ENCODE measurements at regions not wholly inside any gene's neighbourhood (a gene's known extent, or its start where the extent isn't known, plus 50 kb on each side); places are given as distances from the start of the nearest gene placed in this dataset.
"Not testable (repeated sequence)": the region's sequence is repeated elsewhere in the genome, so short reads cannot be mapped to it uniquely, and the experiment has no call there.

DNA sequence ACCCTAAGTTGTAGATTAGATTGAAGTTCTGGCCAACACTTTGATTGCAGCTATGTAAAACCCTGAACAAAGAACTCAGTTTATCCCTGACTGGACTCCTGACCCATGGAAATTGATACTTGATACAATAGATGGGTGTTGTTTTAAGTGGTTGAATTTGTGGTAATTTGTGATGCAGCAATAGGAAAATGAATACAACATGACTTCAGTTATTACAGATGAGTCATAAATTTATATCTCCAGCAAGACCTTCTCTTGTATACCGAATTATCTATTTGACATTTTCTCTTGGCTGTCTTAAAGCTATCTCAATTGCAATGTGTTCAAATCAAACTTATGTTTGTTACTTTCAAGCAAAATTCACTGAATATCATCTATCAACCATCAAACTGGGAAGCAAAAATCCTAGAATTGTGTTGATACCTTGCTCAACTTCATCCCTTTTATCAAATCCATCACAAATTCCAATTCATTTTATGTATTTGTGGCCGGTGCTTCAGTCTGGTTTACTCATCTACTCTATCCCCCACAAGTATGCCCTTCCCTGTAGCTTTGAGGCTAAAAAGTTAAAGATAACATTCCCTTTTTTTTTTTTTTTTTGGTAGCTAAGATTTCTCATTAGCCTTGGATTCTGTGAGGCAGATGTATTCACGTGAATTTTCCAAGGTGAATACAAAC is 129.4 kb upstream of the CENPW start:
- intact Hi-C loops (cut with micrococcal nuclease; ENCODE audit: unreplicated experiment): no loop called here
- ChIA-PET CTCF (no interaction called here), POLR2A (no interaction called here)
- Mint-ChIP-seq H3K4me3 (ENCODE audit: unreplicated experiment) (no peak overlapping the region), H3K27me3 (ENCODE audit: insufficient read depth, unreplicated experiment) (no peaks in the 10 kb centered on the region), H3K9me3 (ENCODE audit: unreplicated experiment) (no peaks in the 10 kb centered on the region), H3K4me1 (ENCODE audit: low read depth, unreplicated experiment) (no peaks in the 10 kb centered on the region), H3K36me3 (ENCODE audit: insufficient read depth, unreplicated experiment) (no peaks in the 10 kb centered on the region), H3K27ac (ENCODE audit: unreplicated experiment) (no peak overlapping the region)
- no TSS peak for BruUV-seq (replicated peaks)
- no peaks in the 10 kb centered on the region; the same call in 1 of the 2 replicates for H3K27me3 ChIP-seq (replicated peaks; ENCODE audit: control insufficient read depth, insufficient read depth, low read length)
- H3K36me3 ChIP-seq (ENCODE audit: control insufficient read depth, insufficient read depth, low read length): no peaks in the 10 kb centered on the region
- no peaks in the 10 kb centered on the region for H3K4me1 ChIP-seq
- no peak for DNase-seq
- TF ChIP-seq, protein P1, sequence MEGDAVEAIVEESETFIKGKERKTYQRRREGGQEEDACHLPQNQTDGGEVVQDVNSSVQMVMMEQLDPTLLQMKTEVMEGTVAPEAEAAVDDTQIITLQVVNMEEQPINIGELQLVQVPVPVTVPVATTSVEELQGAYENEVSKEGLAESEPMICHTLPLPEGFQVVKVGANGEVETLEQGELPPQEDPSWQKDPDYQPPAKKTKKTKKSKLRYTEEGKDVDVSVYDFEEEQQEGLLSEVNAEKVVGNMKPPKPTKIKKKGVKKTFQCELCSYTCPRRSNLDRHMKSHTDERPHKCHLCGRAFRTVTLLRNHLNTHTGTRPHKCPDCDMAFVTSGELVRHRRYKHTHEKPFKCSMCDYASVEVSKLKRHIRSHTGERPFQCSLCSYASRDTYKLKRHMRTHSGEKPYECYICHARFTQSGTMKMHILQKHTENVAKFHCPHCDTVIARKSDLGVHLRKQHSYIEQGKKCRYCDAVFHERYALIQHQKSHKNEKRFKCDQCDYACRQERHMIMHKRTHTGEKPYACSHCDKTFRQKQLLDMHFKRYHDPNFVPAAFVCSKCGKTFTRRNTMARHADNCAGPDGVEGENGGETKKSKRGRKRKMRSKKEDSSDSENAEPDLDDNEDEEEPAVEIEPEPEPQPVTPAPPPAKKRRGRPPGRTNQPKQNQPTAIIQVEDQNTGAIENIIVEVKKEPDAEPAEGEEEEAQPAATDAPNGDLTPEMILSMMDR (IDR thresholded peaks at IDR 0.05; ENCODE audit: insufficient read depth in 1 of 2, low read depth in 1 of 2, low read length in 1 of 2, severe bottlenecking in 1 of 2, unreplicated experiment in 1 of 2): no peak
- no peak overlapping the region for H3K4me3 ChIP-seq (ENCODE audit: low read depth, low read length)
- H3K9me3 ChIP-seq: no peaks in the 10 kb centered on the region

DNA sequence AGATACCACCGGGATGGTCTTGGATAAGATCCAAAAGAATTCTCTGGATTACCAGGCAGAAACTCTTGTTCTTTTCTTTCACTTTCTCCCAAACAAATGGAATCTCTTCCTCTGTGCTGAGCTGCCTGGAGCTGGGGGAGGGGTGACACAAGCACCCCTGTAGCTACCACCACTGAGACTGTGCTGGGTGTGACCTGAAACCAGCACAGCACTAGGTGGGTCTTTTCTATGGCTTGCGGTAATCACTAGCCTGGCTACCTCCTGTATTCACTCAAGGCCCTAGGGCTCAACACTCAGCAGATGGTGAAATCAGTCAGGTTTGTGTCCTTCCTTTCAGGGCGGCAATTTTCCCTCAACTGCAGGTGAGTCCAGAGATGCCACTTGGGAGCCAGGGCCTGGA is 122.4 kb upstream of the CENPW start:
- no peaks in the 10 kb centered on the region for H3K9me3 Mint-ChIP-seq (ENCODE audit: unreplicated experiment)

DNA sequence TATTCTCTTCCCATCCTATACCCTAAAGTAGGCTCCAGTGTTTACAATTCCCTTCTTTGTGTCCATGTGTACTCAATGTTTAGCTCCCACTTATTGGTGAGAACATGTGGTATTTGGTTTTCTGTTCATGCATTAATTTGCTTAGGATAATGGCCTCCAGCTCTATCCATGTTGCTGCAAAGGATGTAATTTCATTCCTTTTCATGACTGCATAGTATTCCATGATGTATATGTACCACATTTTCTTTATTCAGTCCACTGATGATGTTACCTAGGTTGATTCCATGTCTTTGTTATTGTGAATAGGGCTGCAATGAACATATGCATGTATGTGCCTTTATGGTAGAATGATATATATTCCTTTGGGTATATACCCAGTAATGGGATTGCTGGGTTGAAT is 119.0 kb upstream of the CENPW start:
- H3K4me1 Mint-ChIP-seq (ENCODE audit: low read depth, unreplicated experiment); BruUV-seq (replicated peaks); H3K27me3 ChIP-seq (replicated peaks; ENCODE audit: control insufficient read depth, insufficient read depth, low read length); H3K9me3 ChIP-seq; H3K27ac Mint-ChIP-seq (ENCODE audit: unreplicated experiment); intact Hi-C loops (cut with micrococcal nuclease; ENCODE audit: unreplicated experiment); H3K4me1 ChIP-seq; POLR2A ChIA-PET; H3K36me3 ChIP-seq (ENCODE audit: control insufficient read depth, insufficient read depth, low read length); DNase-seq; CTCF ChIA-PET; H3K9me3 Mint-ChIP-seq (ENCODE audit: unreplicated experiment); H3K4me3 ChIP-seq (ENCODE audit: low read depth, low read length); H3K27me3 Mint-ChIP-seq (ENCODE audit: insufficient read depth, unreplicated experiment); H3K36me3 Mint-ChIP-seq (ENCODE audit: insufficient read depth, unreplicated experiment); H3K4me3 Mint-ChIP-seq (ENCODE audit: unreplicated experiment): not testable (repeated sequence)

More for the DNA sequence above, 122.4 kb upstream of the CENPW start:
- H3K4me1 Mint-ChIP-seq (ENCODE audit: low read depth, unreplicated experiment): no peaks in the 10 kb centered on the region
- H3K4me3 Mint-ChIP-seq (ENCODE audit: unreplicated experiment): no peak overlapping the region
- BruUV-seq (replicated peaks): no TSS peak
- no peak overlapping the region for H3K27ac Mint-ChIP-seq (ENCODE audit: unreplicated experiment)
- H3K36me3 Mint-ChIP-seq (ENCODE audit: insufficient read depth, unreplicated experiment): no peaks in the 10 kb centered on the region
- Histone ChIP-seq H3K9me3 (no peaks in the 10 kb centered on the region), H3K36me3 (ENCODE audit: control insufficient read depth, insufficient read depth, low read length) (no peaks in the 10 kb centered on the region), H3K27me3 (replicated peaks; ENCODE audit: control insufficient read depth, insufficient read depth, low read length) (no peaks in the 10 kb centered on the region), H3K4me1 (no peaks in the 10 kb centered on the region), H3K4me3 (ENCODE audit: low read depth, low read length) (no peak overlapping the region)
- intact Hi-C loops (cut with micrococcal nuclease; ENCODE audit: unreplicated experiment): no loop called here
- CTCF ChIA-PET: no interaction called here
- DNase-seq: no peak
- TF ChIP-seq, protein P1 (IDR thresholded peaks at IDR 0.05; ENCODE audit: insufficient read depth in 1 of 2, low read depth in 1 of 2, low read length in 1 of 2, severe bottlenecking in 1 of 2, unreplicated experiment in 1 of 2): no peak
- H3K27me3 Mint-ChIP-seq (ENCODE audit: insufficient read depth, unreplicated experiment): no peaks in the 10 kb centered on the region
- POLR2A ChIA-PET: no interaction called here

Data from Caco-2 (cell line).